GM18858 (cell line): ENCODE measurements at regions not wholly inside any gene's neighbourhood (a gene's known extent, or its start where the extent isn't known, plus 50 kb on each side); places are given as distances from the start of the nearest gene placed in this dataset.

ENCODE experiments used
- ATAC-seq: cut with Tn5 transposase; IDR thresholded peaks from one replicate; pipeline ENCODE4 v1.9.1; 2021; ENCODE audit not compliant: unreplicated experiment

DNA sequence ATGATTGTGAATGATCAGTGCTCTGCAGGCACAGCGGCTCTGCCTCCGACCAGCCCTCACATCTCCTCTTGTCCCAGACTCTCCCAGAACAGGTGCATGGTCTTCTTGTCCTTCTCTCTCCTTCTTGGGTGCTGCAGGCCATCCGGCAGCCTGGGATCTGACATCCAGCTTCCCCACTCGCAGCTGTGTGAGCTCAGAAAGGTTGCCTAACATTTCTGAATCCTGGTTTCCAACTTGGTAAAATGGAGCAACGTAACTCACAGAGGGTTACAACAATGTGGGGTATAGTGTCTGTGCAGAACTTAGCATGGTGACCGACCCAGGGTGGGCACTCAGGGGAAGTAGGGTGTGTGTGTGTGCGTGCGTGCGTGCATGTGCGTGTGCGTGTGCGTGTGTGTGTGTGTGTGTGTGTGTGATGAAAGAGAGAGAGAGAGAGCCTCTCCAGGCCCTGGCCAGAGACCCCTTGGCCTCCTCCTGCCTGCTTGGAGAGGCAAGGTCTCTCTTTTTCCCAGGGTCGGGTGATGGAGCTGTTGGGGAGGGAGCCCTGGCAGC lies 110.1 kb downstream of the SNX5 start:
- no peak for ATAC-seq

DNA sequence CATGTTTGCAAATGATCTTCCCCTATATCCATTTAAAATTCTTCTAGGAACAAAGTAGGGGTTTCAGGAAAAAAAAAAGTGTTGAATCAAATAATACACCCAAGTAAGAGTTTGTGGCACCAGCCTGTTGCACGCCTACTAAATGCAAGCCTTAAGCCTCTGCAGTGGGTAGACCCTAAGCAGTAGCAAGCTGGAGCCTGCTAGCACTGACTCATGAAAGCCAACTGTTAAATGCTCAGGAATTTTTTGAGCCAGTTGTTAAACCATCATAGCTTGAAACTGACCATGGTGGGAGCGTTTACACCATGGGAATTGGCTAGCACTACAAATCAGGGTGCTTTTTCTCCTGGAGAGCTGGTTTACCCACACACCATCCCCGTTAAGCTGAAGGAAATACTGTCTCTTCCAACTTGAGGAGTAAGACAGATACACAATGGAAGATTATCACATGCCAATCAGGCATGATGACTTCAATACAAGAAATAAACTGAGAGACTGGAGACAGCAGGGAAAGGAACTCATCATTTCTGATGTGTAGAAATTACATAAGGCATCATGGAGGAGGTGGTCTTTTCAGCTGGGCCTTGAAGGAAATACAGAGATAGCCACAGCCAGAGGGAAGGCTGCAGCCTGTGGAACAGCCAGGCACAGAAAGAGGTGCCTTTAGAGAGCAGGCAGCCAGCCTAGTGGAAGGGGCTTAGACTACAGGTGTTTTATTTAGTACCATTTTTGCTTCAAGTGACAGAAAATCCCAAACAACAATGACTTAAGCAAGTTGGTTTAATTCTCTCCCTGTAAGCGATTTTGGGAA lies 110.8 kb downstream of the SNX5 start:
- no peak for ATAC-seq

DNA sequence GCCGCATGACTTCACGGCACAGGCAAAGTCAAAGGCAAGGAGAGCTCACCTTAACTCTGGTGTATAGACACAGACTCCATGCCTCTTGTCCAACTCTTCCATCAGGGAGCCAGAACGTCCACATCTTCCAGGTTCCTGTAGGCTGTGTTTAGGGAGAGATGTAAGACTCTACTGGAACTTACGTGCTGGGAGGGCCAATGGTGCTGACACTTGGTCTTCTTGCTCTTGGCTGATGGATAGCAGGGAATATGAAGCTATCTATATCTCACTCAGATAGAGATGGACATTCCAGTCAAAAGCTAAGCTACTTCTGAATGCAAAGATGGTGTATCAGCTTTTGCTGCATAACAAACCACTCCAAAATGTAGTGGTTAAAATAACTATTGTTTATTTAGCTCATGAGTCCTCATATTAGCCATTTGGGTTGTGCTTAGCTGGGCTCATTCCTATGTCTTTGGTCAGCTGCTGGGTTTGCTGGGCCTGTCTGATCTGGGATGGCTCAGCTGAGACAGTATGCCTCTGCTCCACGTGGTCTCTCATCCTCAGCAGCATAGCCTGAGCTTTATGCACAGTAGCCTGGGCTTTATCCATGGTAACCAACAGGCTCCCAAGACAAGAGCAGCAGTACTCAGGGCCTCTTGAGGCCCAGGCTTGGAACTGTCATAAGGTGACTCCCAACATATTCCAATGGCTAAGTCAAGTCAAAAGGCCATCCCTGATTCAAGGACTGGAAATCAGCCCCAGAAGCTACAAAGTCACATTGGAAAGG lies 111.6 kb downstream of the SNX5 start:
- no peak for ATAC-seq

DNA sequence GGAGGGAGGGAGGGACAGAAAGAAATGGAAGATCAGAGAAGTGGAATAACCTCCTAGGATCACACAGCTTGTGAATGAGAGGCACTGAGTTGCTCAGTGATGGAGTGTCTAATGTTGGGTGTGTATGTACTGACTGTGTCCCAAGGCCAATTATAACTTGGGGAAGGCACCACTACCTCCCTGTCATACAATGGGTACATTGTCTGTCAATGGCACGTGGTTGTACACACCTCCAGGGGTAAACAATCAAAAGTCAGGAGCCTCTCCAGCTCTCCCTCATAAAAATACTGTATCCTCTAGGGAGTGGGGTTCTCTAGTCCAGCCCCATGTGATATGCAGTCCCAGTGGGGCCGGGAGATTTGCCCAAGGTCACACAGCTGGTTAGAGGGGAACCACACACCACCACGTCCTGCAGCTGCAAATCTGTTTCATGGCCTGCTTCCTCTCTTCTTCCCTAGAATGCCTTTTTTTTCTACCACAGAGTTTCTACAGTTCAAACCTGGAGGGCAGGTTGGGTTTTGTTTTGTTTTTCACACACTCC lies 112.5 kb downstream of the SNX5 start:
- peak; percentile 71 for ATAC-seq

DNA sequence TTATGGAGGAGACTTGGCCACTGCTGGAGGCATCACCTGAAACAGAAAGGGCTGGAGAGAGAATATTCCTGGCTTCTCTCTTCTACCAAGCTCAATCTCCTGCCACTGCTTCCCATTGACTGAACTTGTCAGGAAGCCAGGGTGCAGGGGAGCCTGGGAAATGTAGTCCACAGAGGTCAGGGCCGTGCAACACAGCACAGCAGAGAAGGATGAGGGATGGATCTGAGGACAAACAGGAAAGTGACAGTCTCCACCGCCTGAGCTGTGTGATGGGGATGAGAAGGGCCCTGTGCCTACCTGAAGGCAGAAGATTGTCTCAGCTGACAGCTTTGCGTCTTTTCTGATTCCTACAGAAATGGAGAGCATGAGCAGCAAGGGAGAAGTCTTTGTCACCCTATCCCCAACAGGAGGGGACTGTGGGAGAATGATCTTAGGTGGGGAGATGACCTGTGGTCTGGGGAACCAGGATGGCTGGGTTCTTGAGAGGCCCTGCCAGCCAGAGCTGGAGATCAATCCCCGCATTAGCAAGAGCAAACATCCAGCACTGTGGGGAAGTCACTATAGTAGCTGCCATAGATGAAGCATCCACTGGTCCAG lies 114.2 kb downstream of the SNX5 start:
- no peak for ATAC-seq

DNA sequence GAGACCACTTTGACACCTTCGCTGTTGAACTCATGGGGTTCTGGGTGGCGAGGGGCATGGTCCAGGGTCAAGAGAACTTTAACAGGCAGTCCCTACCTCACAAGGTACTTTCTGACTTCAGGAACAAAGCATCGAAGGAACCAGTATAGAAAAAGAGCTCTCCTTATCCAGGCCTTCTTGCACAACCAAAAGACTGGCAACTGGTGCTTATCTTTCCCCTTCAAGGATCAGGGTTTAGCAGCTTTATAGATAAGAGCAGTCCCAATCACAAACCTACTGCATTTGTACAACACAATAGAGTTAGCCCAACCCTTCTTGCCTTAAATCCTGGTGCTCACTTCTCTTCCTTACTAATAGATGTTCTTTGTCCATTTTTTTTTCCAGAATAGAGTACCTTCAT lies 116.3 kb downstream of the SNX5 start:
- ATAC-seq: no peak

DNA sequence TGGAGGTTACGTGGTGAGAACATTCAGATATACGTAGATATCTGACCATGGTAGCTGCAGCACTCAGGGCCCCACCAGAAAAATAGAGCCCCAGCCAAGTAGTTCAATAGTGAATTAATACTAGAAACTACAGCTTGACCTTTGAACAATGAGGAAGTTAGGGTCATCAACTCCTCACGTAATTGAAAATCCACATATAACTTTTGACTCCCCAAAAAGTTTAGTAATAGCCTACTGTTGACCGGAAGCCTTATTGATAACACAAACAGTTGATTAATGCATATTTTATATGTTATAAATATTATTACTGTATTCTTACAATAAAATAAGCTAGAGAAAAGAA lies 117.9 kb downstream of the SNX5 start:
- no peak for ATAC-seq

DNA sequence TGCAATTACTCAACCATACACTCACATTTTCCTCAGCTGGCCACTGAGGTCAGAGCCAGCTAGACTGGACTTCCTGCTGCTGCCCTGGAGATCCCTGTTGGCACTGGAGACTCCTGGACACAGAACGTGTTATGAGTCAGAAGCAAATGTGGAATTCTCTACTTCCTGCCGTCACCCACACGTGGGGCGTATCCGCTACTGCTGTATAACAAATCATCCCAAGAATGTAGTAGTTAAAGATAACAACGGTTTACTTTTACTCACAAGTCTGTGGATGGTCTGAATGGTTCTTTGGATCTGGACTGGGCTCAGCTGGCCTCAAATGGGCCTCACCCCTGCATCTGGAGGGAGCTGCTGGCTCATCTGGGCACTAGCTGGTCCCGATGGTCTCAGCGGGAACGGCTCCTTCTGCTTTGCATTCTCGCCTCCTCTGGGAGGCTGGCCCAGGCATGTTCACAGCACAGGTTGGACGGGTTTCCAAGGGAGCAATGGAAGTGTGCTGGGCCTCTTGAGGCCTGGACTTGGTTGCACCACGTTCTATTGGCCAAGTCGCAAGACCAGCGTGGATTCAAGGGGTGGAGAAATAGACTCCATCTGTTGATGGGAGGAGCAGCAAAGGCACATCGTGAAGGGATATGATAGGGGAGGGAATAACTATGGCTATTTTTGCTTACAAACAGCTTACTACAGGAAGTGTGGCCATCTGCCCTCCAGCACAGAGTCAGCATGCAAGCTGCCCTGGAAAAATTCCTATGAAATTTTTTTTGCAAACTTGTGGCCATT lies 118.5 kb downstream of the SNX5 start:
- no peak for ATAC-seq

DNA sequence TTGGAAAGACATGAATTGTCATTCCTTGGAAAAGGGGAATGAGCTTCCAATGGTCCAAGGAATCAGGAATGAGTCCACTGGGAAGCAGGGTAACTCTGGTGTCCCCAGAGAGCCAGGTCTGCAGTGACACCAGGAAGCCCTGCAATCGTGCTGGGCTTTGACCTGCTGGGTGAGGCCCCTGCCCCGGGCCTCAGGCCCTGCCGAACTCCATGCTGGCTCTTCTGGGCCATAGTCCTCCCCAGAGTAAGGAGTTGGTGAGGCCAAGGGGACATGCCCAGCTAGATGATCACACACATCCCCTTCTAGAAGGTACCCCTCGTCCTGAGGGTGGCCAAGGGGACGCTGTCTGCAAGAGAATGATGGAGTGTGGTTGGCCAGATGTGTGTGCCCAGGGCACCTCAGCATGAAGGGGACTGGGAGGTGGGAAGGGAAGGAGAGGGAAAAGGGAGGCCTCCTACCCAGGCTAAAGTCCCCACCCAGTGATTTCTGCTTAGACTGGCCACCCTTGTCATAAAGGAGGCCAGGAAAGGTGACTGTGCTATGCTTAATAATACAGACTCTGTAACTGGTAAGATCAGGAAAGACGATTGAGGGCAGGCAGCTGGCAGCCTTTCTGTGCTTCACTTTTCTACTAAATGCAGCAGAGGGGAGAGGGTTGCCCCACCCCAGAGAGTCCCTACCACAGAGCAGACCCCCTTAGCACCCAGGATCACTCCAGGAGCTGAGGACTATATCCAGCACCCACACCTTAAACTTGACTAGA lies 119.3 kb downstream of the SNX5 start:
- ATAC-seq: no peak

DNA sequence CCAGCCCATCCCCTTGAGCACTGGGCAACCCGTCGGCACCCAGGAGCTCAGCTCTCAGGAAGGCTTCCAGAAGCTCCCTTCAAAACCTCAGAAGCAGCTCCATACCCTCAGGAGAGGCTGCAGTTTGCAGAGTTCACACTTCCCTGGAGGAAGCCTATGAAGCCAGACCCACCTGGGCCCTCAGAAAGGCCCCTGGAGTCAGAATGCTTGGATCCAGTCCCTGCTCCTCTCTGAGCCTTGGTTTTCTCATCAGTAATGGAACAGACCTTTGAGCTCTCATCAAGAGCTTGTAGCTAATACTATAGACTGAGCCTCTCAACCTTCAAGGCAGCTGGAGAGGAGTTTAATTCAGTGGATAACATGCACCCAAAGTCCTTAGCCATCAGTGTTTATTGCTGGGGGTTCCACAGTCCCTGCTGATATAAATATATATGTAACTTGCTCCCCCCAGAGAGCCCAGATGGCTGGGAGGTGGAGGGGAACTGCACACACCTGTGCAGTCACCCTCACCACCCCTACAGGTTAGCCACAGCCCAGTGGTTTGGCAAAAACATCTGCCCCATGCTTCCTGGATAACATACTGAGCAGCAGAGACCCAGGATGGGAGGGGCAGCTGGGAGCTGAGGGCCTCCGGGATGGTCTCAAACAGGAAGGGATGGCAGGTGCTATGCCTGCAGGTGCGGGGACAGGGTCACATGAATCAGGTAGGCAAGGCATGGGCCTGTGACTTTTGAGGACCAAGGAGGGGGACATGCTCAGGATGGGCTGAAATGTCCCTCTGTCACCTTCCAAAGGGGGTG lies 120.1 kb downstream of the SNX5 start:
- no peak for ATAC-seq

DNA sequence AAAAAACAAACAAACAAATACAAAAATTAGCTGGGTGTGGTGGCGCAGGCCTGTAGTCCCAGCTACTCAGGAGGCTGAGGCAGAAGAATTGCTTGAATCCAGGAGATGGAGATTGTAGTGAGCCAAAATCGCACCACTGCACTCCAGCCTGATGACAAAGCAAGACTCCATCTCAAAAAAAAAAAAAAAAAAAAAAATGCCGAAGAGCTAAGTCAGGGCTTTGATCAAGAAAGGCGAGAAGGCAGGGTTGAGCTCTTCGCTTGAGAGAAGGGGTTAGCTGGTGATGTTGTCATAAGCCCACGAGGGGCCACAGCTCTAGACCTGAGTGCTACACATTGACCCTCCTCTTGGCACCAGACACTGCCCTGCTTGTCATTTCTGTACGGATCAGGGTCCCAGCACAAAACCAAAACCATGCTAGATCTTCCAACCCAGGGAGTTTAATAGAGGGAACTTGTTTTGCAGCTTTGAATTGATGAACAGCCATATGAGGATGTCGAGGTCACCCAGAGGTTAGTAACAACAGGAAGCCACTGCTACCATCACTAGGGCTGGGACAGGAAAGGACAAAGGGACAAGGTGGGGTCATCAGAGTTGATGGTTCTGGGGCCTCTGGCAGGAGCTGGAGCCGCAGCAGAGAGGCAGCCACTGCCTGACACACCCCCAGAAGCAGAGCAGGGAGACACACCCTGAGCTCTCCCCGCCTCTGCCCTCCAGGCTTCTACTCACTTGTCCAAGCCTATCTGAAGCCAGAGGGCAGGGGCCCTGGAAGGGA lies 122.7 kb downstream of the SNX5 start:
- ATAC-seq: peak; percentile 42

DNA sequence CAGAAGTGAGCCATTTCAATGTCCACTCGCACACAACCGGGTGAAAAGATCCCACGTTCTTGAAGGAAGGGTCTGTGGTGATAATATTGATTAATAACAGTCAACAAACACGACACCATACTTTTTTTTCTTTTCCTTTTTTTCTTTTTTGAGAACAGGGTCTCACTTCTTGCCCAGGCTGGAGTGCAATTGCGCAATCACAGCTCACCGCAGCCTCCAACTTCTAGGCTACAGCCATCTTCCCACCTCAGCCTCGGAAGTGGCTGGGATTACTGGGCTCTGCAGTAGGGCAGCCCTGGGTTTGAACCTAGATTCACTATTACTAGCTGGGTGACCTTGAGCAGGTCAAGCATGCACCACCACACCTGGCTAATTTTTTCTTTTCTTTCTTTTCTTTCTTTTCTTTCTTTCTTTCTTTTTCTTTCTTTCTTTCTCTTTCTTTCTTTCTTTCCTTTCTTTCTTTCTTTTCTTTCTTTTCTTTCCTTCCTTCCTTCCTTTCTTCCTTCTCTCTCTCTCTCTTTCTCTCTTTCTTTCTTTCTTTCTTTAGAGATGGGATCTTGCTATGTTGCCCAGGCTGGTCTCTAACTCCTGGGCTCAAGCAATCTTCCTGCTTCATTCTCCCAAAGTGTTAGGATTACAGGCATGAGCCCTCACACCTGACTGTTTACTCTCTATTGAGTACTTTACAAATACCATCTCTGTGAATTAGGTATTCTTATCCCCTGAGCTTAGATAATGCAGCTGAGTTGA lies 123.9 kb downstream of the SNX5 start:
- no peak for ATAC-seq

DNA sequence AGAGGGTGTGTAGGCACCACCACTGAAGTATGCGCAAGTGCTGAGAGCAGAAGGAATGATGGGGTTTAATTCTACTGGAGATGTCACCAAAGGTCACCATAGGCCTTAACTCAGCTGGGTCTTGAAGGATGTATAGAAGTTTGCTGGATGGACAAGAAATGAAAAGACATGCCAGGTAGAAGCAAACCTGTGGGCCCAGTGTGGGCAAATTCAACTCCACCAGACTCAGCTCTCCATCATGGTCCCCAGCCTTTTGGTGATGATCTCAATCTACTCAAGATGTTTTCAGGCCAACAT lies 124.5 kb downstream of the SNX5 start:
- ATAC-seq: no peak

DNA sequence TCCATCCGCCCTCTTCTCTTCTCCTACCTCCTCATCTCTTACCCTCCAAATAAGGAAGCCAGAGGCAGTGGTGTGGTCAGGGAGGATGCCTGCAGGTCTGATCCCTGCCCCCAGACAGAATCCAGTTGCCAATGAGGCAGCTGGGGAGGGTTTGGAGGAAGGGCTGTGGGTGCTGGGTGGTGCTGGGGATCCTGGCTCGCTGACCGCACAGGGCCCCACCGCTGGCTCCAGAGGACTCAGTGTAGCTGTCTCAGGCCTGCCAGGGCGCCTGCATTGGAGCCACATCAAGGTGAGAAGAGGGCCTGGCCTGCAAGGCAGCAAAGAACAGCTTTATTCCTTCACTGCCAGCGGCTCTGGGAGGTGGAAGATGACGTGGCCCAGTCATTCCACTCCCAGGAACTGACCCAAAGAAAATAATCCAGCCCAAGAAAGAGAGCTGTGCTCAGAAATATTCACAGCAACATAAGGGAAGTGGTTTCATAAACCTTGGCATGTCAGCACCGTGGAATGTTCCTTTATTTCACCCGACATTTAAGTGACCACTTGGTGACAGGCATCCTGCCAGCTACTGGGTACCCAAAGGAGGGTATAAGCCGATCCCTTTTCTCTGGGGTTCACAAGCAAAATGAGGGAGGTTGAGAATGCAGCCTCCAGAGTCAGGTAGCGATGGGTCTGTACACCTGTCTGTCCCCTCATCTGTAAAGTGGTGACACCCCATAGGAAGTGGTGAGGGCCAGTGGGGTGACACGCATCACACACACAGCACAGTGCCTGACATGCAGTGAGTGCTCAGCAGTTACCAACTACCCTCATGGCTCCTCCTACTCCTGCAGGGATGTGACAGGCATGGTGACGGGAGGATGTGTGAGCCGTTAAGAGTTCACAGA lies 125.1 kb downstream of the SNX5 start:
- ATAC-seq: no peak

DNA sequence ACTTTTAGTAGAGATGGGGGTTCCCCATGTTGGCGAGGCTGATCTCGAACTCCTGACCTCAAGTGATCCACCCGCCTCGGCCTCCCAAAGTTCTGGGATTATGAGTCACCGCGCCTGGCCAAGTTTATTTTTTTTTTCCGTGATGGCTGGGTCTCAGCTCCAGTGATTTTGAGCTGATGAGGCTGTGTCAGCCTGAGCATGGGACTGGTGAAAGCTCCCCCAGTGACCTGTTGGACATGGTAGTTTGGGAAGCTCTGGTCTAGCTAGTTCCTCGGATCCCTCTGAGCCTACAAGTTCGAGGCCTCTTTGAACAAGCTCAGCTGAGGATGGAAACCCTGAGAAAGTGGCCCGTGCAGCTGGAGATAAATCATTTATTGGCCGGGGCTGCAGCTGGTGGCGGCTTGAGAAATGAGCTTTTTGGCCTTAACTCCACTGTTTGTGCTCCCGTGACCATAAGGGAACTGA lies 126.8 kb downstream of the SNX5 start:
- no peak for ATAC-seq

DNA sequence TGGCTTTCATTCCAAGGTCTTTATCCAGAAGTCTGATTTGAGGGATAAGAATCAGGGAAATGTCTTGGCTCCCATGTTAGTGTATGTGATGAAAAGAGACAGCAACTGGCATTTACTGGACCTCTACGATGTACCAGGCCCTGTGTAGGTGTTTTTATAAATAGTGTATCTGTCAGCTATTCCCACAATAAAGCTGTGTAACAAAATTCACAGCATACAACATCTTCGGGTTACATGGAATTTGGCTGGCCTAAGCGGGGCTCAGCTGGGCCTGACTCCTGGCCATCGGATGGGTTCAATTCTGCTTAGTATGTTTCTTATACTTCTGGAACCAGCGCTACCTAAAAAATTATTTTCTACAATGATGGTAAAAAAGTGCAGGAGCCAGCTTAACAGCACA lies 128.2 kb downstream of the SNX5 start:
- no peak for ATAC-seq

DNA sequence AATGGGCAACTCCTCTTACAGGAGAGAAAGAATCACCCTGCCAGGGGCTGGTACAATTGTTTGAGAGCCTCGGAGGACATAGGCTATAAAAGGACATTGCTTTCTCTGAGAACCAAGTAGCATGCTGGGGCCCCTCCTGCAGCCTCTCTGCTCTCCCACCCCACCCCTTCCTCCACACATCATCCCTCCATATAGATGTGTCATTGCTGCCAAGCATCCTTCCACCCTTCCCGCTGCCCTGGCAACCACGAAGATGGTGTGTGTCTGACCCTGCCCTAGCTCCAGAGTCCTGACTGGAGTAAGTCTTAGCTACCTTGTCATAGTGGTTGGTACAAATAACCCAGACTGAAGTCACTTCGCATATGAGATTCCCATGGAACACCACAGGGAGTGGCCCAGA lies 129.7 kb downstream of the SNX5 start:
- no peak for ATAC-seq
